Progenitor cell of endocrine pancreas (in vitro differentiated cells): ENCODE measurements at regions not wholly inside any gene's neighbourhood (a gene's known extent, or its start where the extent isn't known, plus 50 kb on each side); places are given as distances from the start of the nearest gene placed in this dataset.
"Not testable (repeated sequence)": the region's sequence is repeated elsewhere in the genome, so short reads cannot be mapped to it uniquely, and the experiment has no call there.

Experiments used
- DNase-seq: peaks from one replicate; pipeline ENCODE4 v3.0.0; 2021; ENCODE audit warnings: low spot score; ENCODE audit not compliant: unreplicated experiment
- H3K27ac Mint-ChIP-seq: 2 replicates; pipeline ENCODE4 v1.8.0; 2021; ENCODE audit warnings: mild to moderate bottlenecking, moderate library complexity, mixed read lengths
- H3K27me3 Mint-ChIP-seq: 2 replicates; pipeline ENCODE4 v1.8.0; 2021; ENCODE audit warnings: mixed read lengths
- H3K36me3 Mint-ChIP-seq: 2 replicates; pipeline ENCODE4 v1.8.0; 2022; ENCODE audit warnings: mixed read lengths; ENCODE audit not compliant: insufficient read depth
- H3K4me1 Mint-ChIP-seq: 2 replicates; pipeline ENCODE4 v1.8.0; 2021; ENCODE audit warnings: low read depth, mixed read lengths
- H3K4me3 Mint-ChIP-seq: 2 replicates; pipeline ENCODE4 v1.8.0; 2021; ENCODE audit warnings: low read depth, mild to moderate bottlenecking, moderate library complexity, mixed read lengths
- H3K9me3 Mint-ChIP-seq: 2 replicates; pipeline ENCODE4 v1.8.0; 2021; ENCODE audit warnings: low read depth, mixed read lengths
- CTCF ChIP-seq: fragments of 200-600 bp; sonication (generic); IDR thresholded peaks from one replicate; pipeline ENCODE4 v1.5.0; 2021; ENCODE audit warnings: antibody characterized with exemption, mild to moderate bottlenecking; ENCODE audit not compliant: unreplicated experiment

- Mint-ChIP-seq H3K9me3 (peaks cover 4% of the 10 kb centered on the region), H3K4me1 (no peaks in the 10 kb centered on the region)
These were observed 252.7 kb upstream of the GALNT5 start for GRCh38 chr2:157004789-157005188.

GRCh38 chr2:157015015-157015575 is 242.4 kb upstream of the GALNT5 start:
- Mint-ChIP-seq H3K4me3 (no peak overlapping the region), H3K36me3 (no peaks in the 10 kb centered on the region), H3K27ac (no peak overlapping the region), H3K4me1 (no peaks in the 10 kb centered on the region), H3K27me3 (no peaks in the 10 kb centered on the region), H3K9me3 (no peaks in the 10 kb centered on the region)
- no peak for TF ChIP-seq CTCF
- no peak for DNase-seq

More at GRCh38 chr2:157004789-157005188, 252.7 kb upstream of the GALNT5 start:
- Mint-ChIP-seq H3K27ac (no peak overlapping the region), H3K27me3 (no peaks in the 10 kb centered on the region), H3K36me3 (no peaks in the 10 kb centered on the region), H3K4me3 (no peak overlapping the region)
- no peak for TF ChIP-seq CTCF
- no peak for DNase-seq

GRCh38 chr2:157023264-157023663 is 234.2 kb upstream of the GALNT5 start:
- not testable (repeated sequence) for H3K9me3 Mint-ChIP-seq, H3K27ac Mint-ChIP-seq, H3K4me3 Mint-ChIP-seq, DNase-seq, H3K36me3 Mint-ChIP-seq, H3K4me1 Mint-ChIP-seq, H3K27me3 Mint-ChIP-seq

- Mint-ChIP-seq H3K27me3 (no peaks in the 10 kb centered on the region), H3K4me3 (no peak overlapping the region), H3K9me3 (no peaks in the 10 kb centered on the region), H3K27ac (no peak overlapping the region), H3K36me3 (no peaks in the 10 kb centered on the region), H3K4me1 (no peaks in the 10 kb centered on the region)
- TF ChIP-seq CTCF = no peak
- no peak for DNase-seq
These were observed 233.4 kb upstream of the GALNT5 start for GRCh38 chr2:157024129-157024528.

GRCh38 chr2:157032017-157032416 is 225.5 kb upstream of the GALNT5 start:
- no peak for TF ChIP-seq CTCF
- H3K4me1 Mint-ChIP-seq = no peaks in the 10 kb centered on the region
- no peak for DNase-seq
- H3K27me3 Mint-ChIP-seq = no peaks in the 10 kb centered on the region
- H3K4me3 Mint-ChIP-seq = no peak overlapping the region
- no peaks in the 10 kb centered on the region for H3K36me3 Mint-ChIP-seq
- no peaks in the 10 kb centered on the region for H3K9me3 Mint-ChIP-seq
- no peak overlapping the region for H3K27ac Mint-ChIP-seq

- Mint-ChIP-seq H3K9me3 (no peaks in the 10 kb centered on the region), H3K27ac (no peak overlapping the region), H3K27me3 (peaks cover 4% of the 10 kb centered on the region), H3K4me3 (no peak overlapping the region), H3K36me3 (no peaks in the 10 kb centered on the region), H3K4me1 (peaks cover 1% of the 10 kb centered on the region)
- no peak for DNase-seq
- no peak for TF ChIP-seq CTCF
These were observed 220.8 kb upstream of the GALNT5 start for GRCh38 chr2:157036726-157037125.
